ENCODE measurements at regions not wholly inside any gene's neighbourhood (a gene's known extent, or its start where the extent isn't known, plus 50 kb on each side); places are given as distances from the start of the nearest gene placed in this dataset.

DNA sequence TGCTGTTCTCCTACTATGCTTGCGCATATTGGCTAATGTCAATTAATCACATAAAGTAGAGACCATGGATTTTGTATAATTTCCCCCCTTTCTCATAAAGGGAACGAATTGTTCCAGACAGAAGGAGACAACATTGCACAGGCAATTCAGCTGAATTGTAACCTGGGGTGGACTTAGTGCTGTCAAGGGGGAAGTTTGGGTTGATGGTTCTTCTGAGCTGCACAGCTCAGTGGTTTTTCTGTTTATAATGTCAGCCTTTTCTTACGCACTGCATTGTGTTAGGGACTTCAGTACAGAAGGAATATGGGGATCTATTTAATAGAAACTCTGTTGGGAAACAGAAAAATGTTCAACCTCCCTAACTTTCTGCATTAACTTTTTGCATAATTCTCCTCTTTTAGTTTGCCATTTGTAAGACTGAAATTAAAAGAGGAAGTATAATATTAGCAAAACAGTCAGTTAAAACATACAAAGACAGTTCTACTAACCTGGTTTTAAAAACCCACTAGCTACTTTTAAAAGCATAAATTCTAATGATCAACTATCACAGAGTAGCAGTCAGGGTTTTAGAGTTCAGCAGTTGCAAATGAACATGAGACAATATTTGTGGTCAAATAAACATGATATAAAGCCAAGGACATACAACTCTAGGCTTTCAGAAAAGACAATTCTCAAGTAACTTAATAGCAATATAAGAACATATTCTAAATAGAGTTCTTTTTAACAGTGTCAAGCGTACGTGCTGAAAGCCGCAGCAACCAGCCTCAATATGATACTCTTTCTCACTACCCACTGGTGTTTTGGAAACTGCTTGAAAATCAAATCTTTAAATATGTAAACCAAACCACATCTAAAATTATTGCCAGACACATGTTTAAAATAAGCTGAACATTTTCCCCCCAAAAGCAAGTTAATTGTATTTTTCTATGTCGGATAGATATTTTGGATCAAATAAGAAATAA lies 393.0 kb downstream of the FSCB start:
- Histone ChIP-seq H3K9me3 (no peaks in the 10 kb centered on the region), H3K4me3 (ENCODE audit: low read depth, low read length) (no peak overlapping the region), H3K27me3 (no peaks in the 10 kb centered on the region), H3K4me1 (no peaks in the 10 kb centered on the region), H3K36me3 (no peaks in the 10 kb centered on the region)
- DNase-seq, result no peak
- TF ChIP-seq, protein P1, sequence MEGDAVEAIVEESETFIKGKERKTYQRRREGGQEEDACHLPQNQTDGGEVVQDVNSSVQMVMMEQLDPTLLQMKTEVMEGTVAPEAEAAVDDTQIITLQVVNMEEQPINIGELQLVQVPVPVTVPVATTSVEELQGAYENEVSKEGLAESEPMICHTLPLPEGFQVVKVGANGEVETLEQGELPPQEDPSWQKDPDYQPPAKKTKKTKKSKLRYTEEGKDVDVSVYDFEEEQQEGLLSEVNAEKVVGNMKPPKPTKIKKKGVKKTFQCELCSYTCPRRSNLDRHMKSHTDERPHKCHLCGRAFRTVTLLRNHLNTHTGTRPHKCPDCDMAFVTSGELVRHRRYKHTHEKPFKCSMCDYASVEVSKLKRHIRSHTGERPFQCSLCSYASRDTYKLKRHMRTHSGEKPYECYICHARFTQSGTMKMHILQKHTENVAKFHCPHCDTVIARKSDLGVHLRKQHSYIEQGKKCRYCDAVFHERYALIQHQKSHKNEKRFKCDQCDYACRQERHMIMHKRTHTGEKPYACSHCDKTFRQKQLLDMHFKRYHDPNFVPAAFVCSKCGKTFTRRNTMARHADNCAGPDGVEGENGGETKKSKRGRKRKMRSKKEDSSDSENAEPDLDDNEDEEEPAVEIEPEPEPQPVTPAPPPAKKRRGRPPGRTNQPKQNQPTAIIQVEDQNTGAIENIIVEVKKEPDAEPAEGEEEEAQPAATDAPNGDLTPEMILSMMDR (IDR thresholded peaks at IDR 0.05; ENCODE audit: low read depth, low read length), result no peak

DNA sequence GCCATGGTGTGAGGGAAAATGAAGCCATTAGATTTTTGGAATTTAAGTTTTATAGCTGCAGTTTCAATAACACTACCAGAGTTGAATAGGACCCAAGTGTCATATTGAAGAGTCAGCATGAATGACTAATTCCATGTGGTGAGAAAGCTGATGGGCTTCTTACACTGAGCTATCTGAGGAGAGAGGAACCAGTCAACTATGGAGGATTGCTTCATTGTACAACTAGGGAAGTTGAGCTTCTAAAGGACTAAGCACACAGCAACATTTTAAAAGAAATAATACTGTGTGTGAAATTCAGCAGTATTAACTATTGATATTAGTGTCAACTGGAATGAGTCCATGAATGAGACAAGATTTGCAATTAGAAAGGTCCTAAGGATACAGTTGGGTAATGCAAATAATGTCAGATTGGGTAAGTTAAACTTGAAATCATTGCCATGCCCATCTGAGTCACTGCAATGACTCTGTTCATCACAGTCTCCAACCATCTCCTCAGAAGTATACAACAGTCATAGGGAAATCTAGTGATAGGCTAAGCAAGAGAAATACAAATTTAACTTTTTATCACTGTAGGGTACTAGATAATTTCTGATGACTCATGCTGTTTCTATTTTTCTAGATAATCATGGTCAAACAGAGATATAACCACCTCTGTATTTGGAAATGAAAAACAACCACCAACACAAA lies 394.2 kb downstream of the FSCB start:
- Histone ChIP-seq H3K36me3 (no peaks in the 10 kb centered on the region), H3K4me1 (no peaks in the 10 kb centered on the region), H3K9me3 (no peaks in the 10 kb centered on the region), H3K4me3 (ENCODE audit: low read depth, low read length) (no peak overlapping the region), H3K27me3 (no peaks in the 10 kb centered on the region)
- no peak for DNase-seq
- TF ChIP-seq, protein P1 (IDR thresholded peaks at IDR 0.05; ENCODE audit: low read depth, low read length), result no peak

DNA sequence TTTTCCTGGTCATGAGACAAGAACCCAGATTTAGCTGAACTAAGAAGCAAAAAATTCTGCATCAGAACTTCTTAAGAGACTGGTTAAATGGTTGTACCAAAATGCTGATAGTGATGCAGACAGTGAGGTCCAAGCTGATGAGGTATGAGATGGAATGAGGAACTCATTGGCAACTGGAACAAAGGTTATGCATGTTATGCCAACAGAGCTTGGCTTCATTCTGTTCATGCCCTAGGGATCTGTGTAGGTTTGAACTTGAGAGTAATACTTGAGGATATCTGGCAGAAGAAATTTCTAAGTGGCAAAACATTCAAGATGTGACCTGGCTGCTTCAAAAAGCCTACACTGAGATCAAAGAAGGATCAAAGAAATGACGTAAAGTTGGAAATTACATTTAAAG lies 398.0 kb downstream of the FSCB start:
- H3K27me3 ChIP-seq, result no peaks in the 10 kb centered on the region
- no peak overlapping the region for H3K4me3 ChIP-seq (ENCODE audit: low read depth, low read length)
- H3K9me3 ChIP-seq, result no peaks in the 10 kb centered on the region
- no peak for DNase-seq
- H3K36me3 ChIP-seq, result no peaks in the 10 kb centered on the region
- H3K4me1 ChIP-seq, result no peaks in the 10 kb centered on the region
- TF ChIP-seq, protein P1 (IDR thresholded peaks at IDR 0.05; ENCODE audit: low read depth, low read length), result no peak

DNA sequence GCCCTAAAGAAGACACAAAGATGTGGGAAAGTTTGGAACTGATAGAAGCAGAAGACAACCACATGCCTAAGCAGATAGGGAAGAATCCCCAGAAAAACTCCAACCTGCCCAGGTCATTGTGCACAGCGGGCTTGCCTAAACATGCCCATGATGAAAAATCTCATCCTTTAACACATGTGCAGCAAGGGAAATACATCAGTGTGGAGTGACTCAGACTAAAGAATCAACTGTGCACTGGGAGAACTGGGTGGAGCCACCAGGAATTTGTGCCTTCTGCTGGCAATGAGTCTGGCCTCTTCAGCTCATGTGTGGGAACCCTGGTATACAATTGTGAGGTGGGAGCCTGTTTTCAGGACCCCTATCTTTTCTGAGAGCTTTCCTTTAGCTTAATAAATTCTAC lies 398.5 kb downstream of the FSCB start:
- TF ChIP-seq, protein P1 (IDR thresholded peaks at IDR 0.05; ENCODE audit: low read depth, low read length), result no peak
- H3K9me3 ChIP-seq, result no peaks in the 10 kb centered on the region

GRCh38 chr14:44107156-44107555 lies 399.9 kb downstream of the FSCB start:
- H3K27me3 ChIP-seq, result no peaks in the 10 kb centered on the region
- H3K4me3 ChIP-seq (ENCODE audit: low read depth, low read length), result no peak overlapping the region
- TF ChIP-seq, protein P1 (IDR thresholded peaks at IDR 0.05; ENCODE audit: low read depth, low read length), result no peak
- no peak for DNase-seq
- H3K36me3 ChIP-seq, result no peaks in the 10 kb centered on the region
- no peaks in the 10 kb centered on the region for H3K4me1 ChIP-seq
- no peaks in the 10 kb centered on the region for H3K9me3 ChIP-seq

More for the DNA sequence above, 398.5 kb downstream of the FSCB start:
- Histone ChIP-seq H3K4me3 (ENCODE audit: low read depth, low read length) (no peak overlapping the region), H3K27me3 (no peaks in the 10 kb centered on the region), H3K36me3 (no peaks in the 10 kb centered on the region), H3K4me1 (no peaks in the 10 kb centered on the region)
- no peak for DNase-seq

Data from BE2C (cell line).